Thyroid gland (tissue), 4 donors: ENCODE measurements at regions not wholly inside any gene's neighbourhood (a gene's known extent, or its start where the extent isn't known, plus 50 kb on each side); places are given as distances from the start of the nearest gene placed in this dataset.

Source experiments
- DNase-seq, 2 donors: peaks; one replicate each; pipeline ENCODE4 v3.0.0-alpha.2; 2019
- H3K27ac ChIP-seq, 3 donors: fragments of 200-600 bp; sonication (generic); 1 replicate in 2 of 3; 2 replicates in 1 of 3; pipeline ENCODE4 v1.5.1; 2016 to 2019; ENCODE audit warnings: mild to moderate bottlenecking in 1 of 3, moderate library complexity in 1 of 3
- H3K27me3 ChIP-seq: fragments of 200-600 bp; sonication (generic); one replicate; pipeline ENCODE4 v1.5.1; 2019
- H3K36me3 ChIP-seq, 2 donors: fragments of 200-600 bp; sonication (generic); one replicate each; pipeline ENCODE4 v1.5.1; 2016 to 2019
- H3K4me1 ChIP-seq, 2 donors: fragments of 200-600 bp; sonication (generic); one replicate each; pipeline ENCODE4 v1.5.1; 2017 to 2019
- H3K4me3 ChIP-seq, 3 donors: fragments of 200-600 bp; sonication (generic); replicated peaks in 1 of 3; 1 replicate in 2 of 3; 2 replicates in 1 of 3; pipeline ENCODE4 v1.5.1; 2016; ENCODE audit warnings: mild to moderate bottlenecking in 1 of 3
- H3K9me3 ChIP-seq: fragments of 200-600 bp; sonication (generic); one replicate; pipeline ENCODE4 v1.5.1; 2017
- POLR2A ChIP-seq, 2 donors: fragments of 450-650 bp; IDR thresholded peaks; one replicate each; pipeline ENCODE4 v1.6.1; 2017; ENCODE audit warnings: antibody characterized with exemption in 2 of 2, mild to moderate bottlenecking in 2 of 2, moderate library complexity in 1 of 2
- WGBS, 2 donors: methylation state at CpG; one replicate each; pipeline ENCODE4 v1.1.5; 2017; 5-methylcytosine and 5-hydroxymethylcytosine counted together
- intact Hi-C: fragments of 100-400 bp; cut with DNase I; formaldehyde crosslinking; loops from one replicate; pipeline ENCODE4 v1.15.1; 2023
- TF ChIP-seq, protein P1 (sequence below), 6 experiments: fragments of 200-600 bp in 3 of 6; fragments of 450-650 bp in 3 of 6; sonication (generic) in 3 of 6; IDR thresholded peaks; one replicate each; pipeline ENCODE4 v1.5.1; 2016 to 2019; ENCODE audit warnings: antibody characterized with exemption in 6 of 6, mild to moderate bottlenecking in 2 of 6, inconsistent platforms in 1 of 6, moderate library complexity in 1 of 6

DNA sequence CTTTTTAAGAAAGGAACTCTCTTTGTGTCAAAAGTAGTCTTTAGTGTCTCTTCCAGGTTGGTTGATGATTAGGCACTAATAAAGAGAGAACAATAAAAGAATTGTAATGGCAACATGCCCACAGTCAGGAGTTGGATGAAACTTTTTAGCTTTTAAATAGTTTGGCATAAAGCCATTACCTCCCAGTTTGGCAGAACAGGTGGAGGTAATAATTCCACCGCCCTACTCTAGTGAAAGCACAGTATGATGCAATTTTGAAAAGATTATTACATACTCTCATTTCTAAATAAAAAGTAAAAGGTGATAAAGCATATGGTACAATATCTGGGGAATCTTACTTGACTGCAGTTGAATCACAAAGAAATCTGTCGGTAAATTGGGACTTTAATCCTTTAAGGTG is 497.6 kb downstream of the SUCLA2 start:
- Histone ChIP-seq H3K4me1 (no peaks in the 10 kb centered on the region), H3K27me3 (no peaks in the 10 kb centered on the region), H3K9me3 (no peaks in the 10 kb centered on the region), H3K36me3 (no peaks in the 10 kb centered on the region), H3K4me3 (no peak overlapping the region), H3K27ac (no peak overlapping the region)
- no peak for TF ChIP-seq POLR2A (IDR thresholded peaks at IDR 0.05)
- TF ChIP-seq, protein P1, sequence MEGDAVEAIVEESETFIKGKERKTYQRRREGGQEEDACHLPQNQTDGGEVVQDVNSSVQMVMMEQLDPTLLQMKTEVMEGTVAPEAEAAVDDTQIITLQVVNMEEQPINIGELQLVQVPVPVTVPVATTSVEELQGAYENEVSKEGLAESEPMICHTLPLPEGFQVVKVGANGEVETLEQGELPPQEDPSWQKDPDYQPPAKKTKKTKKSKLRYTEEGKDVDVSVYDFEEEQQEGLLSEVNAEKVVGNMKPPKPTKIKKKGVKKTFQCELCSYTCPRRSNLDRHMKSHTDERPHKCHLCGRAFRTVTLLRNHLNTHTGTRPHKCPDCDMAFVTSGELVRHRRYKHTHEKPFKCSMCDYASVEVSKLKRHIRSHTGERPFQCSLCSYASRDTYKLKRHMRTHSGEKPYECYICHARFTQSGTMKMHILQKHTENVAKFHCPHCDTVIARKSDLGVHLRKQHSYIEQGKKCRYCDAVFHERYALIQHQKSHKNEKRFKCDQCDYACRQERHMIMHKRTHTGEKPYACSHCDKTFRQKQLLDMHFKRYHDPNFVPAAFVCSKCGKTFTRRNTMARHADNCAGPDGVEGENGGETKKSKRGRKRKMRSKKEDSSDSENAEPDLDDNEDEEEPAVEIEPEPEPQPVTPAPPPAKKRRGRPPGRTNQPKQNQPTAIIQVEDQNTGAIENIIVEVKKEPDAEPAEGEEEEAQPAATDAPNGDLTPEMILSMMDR (IDR thresholded peaks at IDR 0.05): no peak
- intact Hi-C loops: no loop called here
- no peak for DNase-seq
- 72 to 75% methylated on average over 2 of the region's 2 CpGs for WGBS, 2 donors

DNA sequence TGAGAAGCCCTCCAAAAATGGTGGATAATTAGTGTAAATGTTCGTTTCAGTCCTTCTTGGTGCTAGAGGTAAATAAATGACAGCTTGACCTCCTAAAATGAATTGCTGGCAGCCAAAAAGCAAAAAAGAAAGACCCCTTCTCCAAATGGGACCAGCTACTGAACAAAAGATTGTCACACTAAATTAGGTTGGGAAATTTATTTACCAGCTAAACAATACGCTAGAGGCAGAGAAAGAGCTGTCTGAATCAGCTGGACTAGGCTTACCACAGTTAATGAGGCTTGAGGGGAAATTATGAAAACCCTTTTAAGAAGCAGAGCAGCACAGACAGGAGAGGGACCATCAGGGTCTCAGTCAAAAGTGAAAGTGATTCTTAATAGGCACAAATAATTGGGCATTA is 498.9 kb downstream of the SUCLA2 start:
- Histone ChIP-seq H3K36me3 (no peaks in the 10 kb centered on the region), H3K4me3 (no peak overlapping the region), H3K27me3 (no peaks in the 10 kb centered on the region), H3K4me1 (no peaks in the 10 kb centered on the region), H3K9me3 (no peaks in the 10 kb centered on the region), H3K27ac (no peak overlapping the region)
- TF ChIP-seq POLR2A (IDR thresholded peaks at IDR 0.05): no peak
- TF ChIP-seq, protein P1 (IDR thresholded peaks at IDR 0.05): no peak
- intact Hi-C loops: no loop called here
- WGBS, 2 donors: 70 to 76% methylated on average over 2 of the region's 2 CpGs
- no peak for DNase-seq

DNA sequence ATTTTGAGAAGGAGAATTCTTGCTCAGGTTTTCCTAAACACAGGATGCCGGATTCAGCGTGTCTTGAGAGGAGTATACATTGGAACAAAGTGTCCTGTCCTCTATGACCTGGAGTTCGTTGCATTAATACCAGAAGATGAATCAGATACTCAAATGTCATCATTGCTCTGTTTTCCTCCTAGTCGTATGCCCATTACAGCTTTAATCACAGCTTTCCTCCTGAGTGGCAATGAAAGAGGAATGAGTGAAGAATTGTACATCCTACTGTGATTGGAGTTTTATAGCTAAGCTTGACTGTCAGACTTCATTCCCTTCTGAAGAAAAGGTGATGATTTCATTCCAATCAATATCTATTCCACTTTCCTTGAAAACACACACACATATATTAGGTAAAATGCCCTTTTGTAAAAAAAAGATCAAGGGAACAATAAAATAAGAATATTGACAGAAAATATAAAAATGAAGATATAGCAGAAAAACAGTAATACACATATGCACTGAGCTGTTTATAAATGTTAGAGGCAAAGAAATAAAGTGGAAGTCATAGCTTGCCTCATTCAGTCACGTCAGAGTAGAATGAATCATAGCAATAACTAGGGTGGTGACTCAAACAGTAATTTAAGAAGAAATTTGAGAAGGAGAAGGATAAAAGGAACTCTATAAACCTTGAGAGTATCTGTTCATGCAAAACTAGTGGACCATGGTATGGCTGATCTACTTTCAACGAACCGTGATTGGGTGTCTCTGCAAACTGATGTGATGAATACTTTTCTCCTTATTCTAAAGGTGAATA is 501.5 kb downstream of the SUCLA2 start:
- H3K27ac ChIP-seq: no peak overlapping the region
- no peaks in the 10 kb centered on the region for H3K27me3 ChIP-seq
- 65 to 76% methylated on average over 7 of the region's 7 CpGs for WGBS, 2 donors
- H3K9me3 ChIP-seq: no peaks in the 10 kb centered on the region
- intact Hi-C loops: no loop called here
- no peaks in the 10 kb centered on the region for H3K4me1 ChIP-seq
- TF ChIP-seq, protein P1 (IDR thresholded peaks at IDR 0.05): no peak
- no peak for TF ChIP-seq POLR2A (IDR thresholded peaks at IDR 0.05)
- H3K36me3 ChIP-seq: no peaks in the 10 kb centered on the region
- DNase-seq: no peak
- H3K4me3 ChIP-seq: no peak overlapping the region

DNA sequence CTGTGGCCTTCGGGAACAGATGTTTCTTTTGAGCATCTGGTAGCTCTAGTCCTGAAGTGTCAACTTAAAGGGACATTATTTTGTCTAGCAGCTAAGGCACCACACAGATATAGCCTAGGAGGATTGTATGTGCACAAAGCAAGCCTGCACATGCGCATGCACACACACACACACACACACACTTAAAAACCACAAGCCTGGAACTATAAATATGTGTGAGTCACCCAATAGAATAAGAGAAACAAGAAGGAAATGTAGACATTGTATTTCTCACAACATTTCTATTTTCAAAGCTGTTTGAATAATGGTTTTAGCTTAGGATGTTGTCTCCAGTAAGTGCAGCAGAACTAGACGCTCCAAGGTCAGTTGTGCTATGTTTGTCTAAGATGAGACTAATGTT is 516.5 kb downstream of the SUCLA2 start:
- WGBS, 2 donors: 58 to 61% methylated on average over 3 of the region's 3 CpGs
- H3K27ac ChIP-seq: no peak overlapping the region
- H3K4me1 ChIP-seq: no peaks in the 10 kb centered on the region
- DNase-seq: no peak
- intact Hi-C loops: no loop called here
- H3K9me3 ChIP-seq: no peaks in the 10 kb centered on the region
- no peak overlapping the region for H3K4me3 ChIP-seq
- TF ChIP-seq POLR2A (IDR thresholded peaks at IDR 0.05): no peak
- TF ChIP-seq, protein P1 (IDR thresholded peaks at IDR 0.05): no peak
- no peaks in the 10 kb centered on the region for H3K36me3 ChIP-seq
- no peaks in the 10 kb centered on the region for H3K27me3 ChIP-seq

DNA sequence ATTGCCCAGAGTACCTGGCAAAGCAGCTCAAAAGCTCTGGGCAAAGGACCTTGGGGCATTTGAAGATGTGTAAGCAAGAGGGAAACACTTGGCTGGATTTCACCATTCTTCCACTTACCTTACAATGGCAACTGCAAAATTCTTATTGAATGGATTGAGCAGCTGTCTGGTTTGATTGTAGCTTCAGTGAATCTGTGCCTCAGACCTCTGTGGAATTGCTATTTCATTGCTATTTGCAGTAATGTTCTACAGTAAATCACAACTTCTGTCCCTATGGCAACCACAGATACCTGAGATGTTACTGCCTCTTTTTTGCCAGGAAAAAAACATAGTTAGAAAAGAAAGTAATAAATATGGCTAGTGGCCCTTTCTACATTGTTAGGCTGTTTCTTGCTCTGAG is 519.5 kb downstream of the SUCLA2 start:
- Histone ChIP-seq H3K4me3 (no peak overlapping the region), H3K9me3 (no peaks in the 10 kb centered on the region), H3K4me1 (no peaks in the 10 kb centered on the region), H3K27ac (no peak overlapping the region), H3K36me3 (no peaks in the 10 kb centered on the region), H3K27me3 (no peaks in the 10 kb centered on the region)
- DNase-seq: no peak
- intact Hi-C loops: no loop called here
- TF ChIP-seq, protein P1 (IDR thresholded peaks at IDR 0.05): no peak
- no peak for TF ChIP-seq POLR2A (IDR thresholded peaks at IDR 0.05)
